Hepatocyte (in vitro differentiated cells): ENCODE measurements at regions not wholly inside any gene's neighbourhood (a gene's known extent, or its start where the extent isn't known, plus 50 kb on each side); places are given as distances from the start of the nearest gene placed in this dataset.

Experiments
- DNase-seq: peaks from one replicate; pipeline ENCODE4 v3.0.0-alpha.2; 2016; ENCODE audit warnings: low spot score
- H2AFZ ChIP-seq: fragments of 200-600 bp; sonication (generic); 2 replicates; pipeline ENCODE4 v1.6.0; 2016; ENCODE audit warnings: antibody characterized with exemption, mild to moderate bottlenecking
- H3K27ac ChIP-seq: fragments of 200-600 bp; sonication (generic); 2 replicates; pipeline ENCODE4 v1.5.1; 2016; ENCODE audit warnings: mild to moderate bottlenecking
- H3K27me3 ChIP-seq: fragments of 200-600 bp; sonication (generic); 2 replicates; pipeline ENCODE4 v1.6.1; 2016
- H3K36me3 ChIP-seq: fragments of 200-600 bp; sonication (generic); replicated peaks from 2 replicates; pipeline ENCODE4 v1.5.1; 2016; ENCODE audit warnings: low read depth; ENCODE audit not compliant: insufficient read depth
- H3K4me1 ChIP-seq: fragments of 200-600 bp; sonication (generic); 2 replicates; pipeline ENCODE4 v1.5.1; 2016; ENCODE audit warnings: mild to moderate bottlenecking, moderate library complexity; ENCODE audit not compliant: insufficient read depth
- H3K4me2 ChIP-seq: fragments of 200-600 bp; sonication (generic); 2 replicates; pipeline ENCODE4 v1.6.0; 2016
- H3K4me3 ChIP-seq: fragments of 200-600 bp; sonication (generic); 2 replicates; pipeline ENCODE4 v1.5.1; 2016; ENCODE audit warnings: mild to moderate bottlenecking
- H3K79me2 ChIP-seq: fragments of 200-600 bp; sonication (generic); 2 replicates; pipeline ENCODE4 v1.6.0; 2017; ENCODE audit warnings: mild to moderate bottlenecking
- H3K9me2 ChIP-seq: fragments of 200-600 bp; sonication (generic); replicated peaks from 2 replicates; pipeline ENCODE4 v1.6.0; 2017; ENCODE audit warnings: mild to moderate bottlenecking; ENCODE audit not compliant: insufficient read depth
- H3K9me3 ChIP-seq: fragments of 200-600 bp; sonication (generic); 2 replicates; pipeline ENCODE4 v1.5.1; 2016; ENCODE audit warnings: low read depth, mild to moderate bottlenecking
- H4K20me1 ChIP-seq: fragments of 200-600 bp; sonication (generic); 2 replicates; pipeline ENCODE4 v1.6.0; 2016; ENCODE audit warnings: mild to moderate bottlenecking; ENCODE audit not compliant: insufficient read depth, poor library complexity, severe bottlenecking
- EZH2 ChIP-seq: fragments of 200-600 bp; sonication (generic); IDR thresholded peaks from 2 replicates; pipeline ENCODE4 v1.6.1; 2016; ENCODE audit warnings: antibody characterized with exemption, mild to moderate bottlenecking, borderline replicate concordance
- EZH2phosphoT487 ChIP-seq: fragments of 200-600 bp; sonication (generic); IDR thresholded peaks from one replicate; pipeline ENCODE4 v1.6.1; 2018; ENCODE audit warnings: antibody characterized with exemption, mild to moderate bottlenecking, low read depth, moderate library complexity; ENCODE audit not compliant: unreplicated experiment, severe bottlenecking
- WGBS: methylation state at CpG from one replicate; pipeline ENCODE4 v1.1.6; 2016; ENCODE audit warnings: low lambda C conversion rate; ENCODE audit errors: missing lambda C conversion rate; 5-methylcytosine and 5-hydroxymethylcytosine counted together
- TF ChIP-seq, protein P1 (sequence below): fragments of 200-600 bp; sonication (generic); IDR thresholded peaks from 2 replicates; pipeline ENCODE4 v1.5.1; 2016; ENCODE audit warnings: antibody characterized with exemption, mild to moderate bottlenecking; ENCODE audit not compliant: poor library complexity

- H3K79me2 ChIP-seq, result no peaks in the 10 kb centered on the region
- H3K27ac ChIP-seq, result no peak overlapping the region
- H3K4me1 ChIP-seq, result peaks cover 13% of the 10 kb centered on the region
- H3K4me2 ChIP-seq, result no peak overlapping the region
- H2AFZ ChIP-seq, result no peak overlapping the region
- H3K27me3 ChIP-seq, result no peaks in the 10 kb centered on the region
- 50% methylated on average over 3 of the region's 3 CpGs for WGBS
- H3K36me3 ChIP-seq, result no peaks in the 10 kb centered on the region
- no peak for TF ChIP-seq EZH2phosphoT487
- TF ChIP-seq EZH2, result no peak
- TF ChIP-seq, protein P1, sequence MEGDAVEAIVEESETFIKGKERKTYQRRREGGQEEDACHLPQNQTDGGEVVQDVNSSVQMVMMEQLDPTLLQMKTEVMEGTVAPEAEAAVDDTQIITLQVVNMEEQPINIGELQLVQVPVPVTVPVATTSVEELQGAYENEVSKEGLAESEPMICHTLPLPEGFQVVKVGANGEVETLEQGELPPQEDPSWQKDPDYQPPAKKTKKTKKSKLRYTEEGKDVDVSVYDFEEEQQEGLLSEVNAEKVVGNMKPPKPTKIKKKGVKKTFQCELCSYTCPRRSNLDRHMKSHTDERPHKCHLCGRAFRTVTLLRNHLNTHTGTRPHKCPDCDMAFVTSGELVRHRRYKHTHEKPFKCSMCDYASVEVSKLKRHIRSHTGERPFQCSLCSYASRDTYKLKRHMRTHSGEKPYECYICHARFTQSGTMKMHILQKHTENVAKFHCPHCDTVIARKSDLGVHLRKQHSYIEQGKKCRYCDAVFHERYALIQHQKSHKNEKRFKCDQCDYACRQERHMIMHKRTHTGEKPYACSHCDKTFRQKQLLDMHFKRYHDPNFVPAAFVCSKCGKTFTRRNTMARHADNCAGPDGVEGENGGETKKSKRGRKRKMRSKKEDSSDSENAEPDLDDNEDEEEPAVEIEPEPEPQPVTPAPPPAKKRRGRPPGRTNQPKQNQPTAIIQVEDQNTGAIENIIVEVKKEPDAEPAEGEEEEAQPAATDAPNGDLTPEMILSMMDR, result no peak
- H3K9me2 ChIP-seq, result no peaks in the 10 kb centered on the region
- H3K9me3 ChIP-seq, result no peaks in the 10 kb centered on the region
- no peak for DNase-seq
- H4K20me1 ChIP-seq, result no peaks in the 10 kb centered on the region
- no peak overlapping the region for H3K4me3 ChIP-seq
Observed at GRCh38 chr4:153148791-153149190, 55.5 kb upstream of the TRIM2 start.

- no peaks in the 10 kb centered on the region for H3K36me3 ChIP-seq
- no peaks in the 10 kb centered on the region for H3K9me2 ChIP-seq
- H3K79me2 ChIP-seq, result no peaks in the 10 kb centered on the region
- no peak overlapping the region for H3K27ac ChIP-seq
- no peak overlapping the region for H3K4me3 ChIP-seq
- WGBS, result 19% methylated on average over 26 of the region's 31 CpGs
- DNase-seq, result peak; percentile 92
- no peaks in the 10 kb centered on the region for H3K9me3 ChIP-seq
- peak overlapping the region; percentile 97 for H3K4me2 ChIP-seq
- H3K27me3 ChIP-seq, result no peaks in the 10 kb centered on the region
- TF ChIP-seq, protein P1, result no peak
- TF ChIP-seq EZH2phosphoT487, result no peak
- TF ChIP-seq EZH2, result no peak
- no peak overlapping the region for H2AFZ ChIP-seq
- no peaks in the 10 kb centered on the region for H4K20me1 ChIP-seq
- peaks cover 12% of the 10 kb centered on the region for H3K4me1 ChIP-seq
Observed at GRCh38 chr4:153151535-153152455, 52.4 kb upstream of the TRIM2 start.

GRCh38 chr4:153152501-153153338 lies 51.5 kb upstream of the TRIM2 start:
- peak; percentile 73 for DNase-seq
- TF ChIP-seq EZH2 (no peak), EZH2phosphoT487 (no peak)
- TF ChIP-seq, protein P1, result no peak
- 1% methylated on average over 42 of the region's 44 CpGs for WGBS
- H3K9me3 ChIP-seq, result no peaks in the 10 kb centered on the region
- H3K4me2 ChIP-seq, result peak overlapping the region; percentile 97
- H2AFZ ChIP-seq, result peak overlapping the region; percentile 92
- H3K4me1 ChIP-seq, result peaks cover 12% of the 10 kb centered on the region
- H3K4me3 ChIP-seq, result peak overlapping the region; percentile 66
- H3K27ac ChIP-seq, result peak overlapping the region; percentile 94
- H3K9me2 ChIP-seq, result no peaks in the 10 kb centered on the region
- H3K79me2 ChIP-seq, result no peaks in the 10 kb centered on the region
- no peaks in the 10 kb centered on the region for H3K27me3 ChIP-seq
- H3K36me3 ChIP-seq, result no peaks in the 10 kb centered on the region
- no peaks in the 10 kb centered on the region for H4K20me1 ChIP-seq
